Neural cell (in vitro differentiated cells): ENCODE measurements at regions not wholly inside any gene's neighbourhood (a gene's known extent, or its start where the extent isn't known, plus 50 kb on each side); places are given as distances from the start of the nearest gene placed in this dataset.

Experiments
- H2AFZ ChIP-seq: fragments of 200-600, 300-800 bp; sonication (generic), shearing (Covaris generic); 2 replicates; pipeline ENCODE4 v1.6.0; 2014; ENCODE audit warnings: low read depth, mild to moderate bottlenecking, antibody characterized with exemption, low read length, moderate library complexity
- H3F3A ChIP-seq: fragments of 200-600 bp; shearing (Covaris generic); 2 replicates; pipeline ENCODE4 v1.6.1; 2016; ENCODE audit warnings: mild to moderate bottlenecking, moderate library complexity, mixed read lengths, antibody characterized with exemption, low read length; ENCODE audit not compliant: insufficient read depth, poor library complexity, severe bottlenecking
- H3K27ac ChIP-seq: fragments of 200-600, 300-800 bp; sonication (generic), shearing (Covaris generic); 2 replicates; pipeline ENCODE4 v1.5.1; 2014; ENCODE audit warnings: mild to moderate bottlenecking, low read length, moderate library complexity
- H3K27me3 ChIP-seq: fragments of 300-800, 200-600 bp; sonication (generic), shearing (Covaris generic); 2 replicates; pipeline ENCODE4 v1.6.0; 2014; ENCODE audit warnings: mild to moderate bottlenecking, low read depth, low read length, moderate library complexity; ENCODE audit not compliant: insufficient read depth
- H3K36me3 ChIP-seq: fragments of 300-800, 200-600 bp; sonication (generic), shearing (Covaris generic); 2 replicates; pipeline ENCODE4 v1.5.1; 2014; ENCODE audit warnings: mild to moderate bottlenecking, antibody characterized with exemption, low read length, moderate library complexity; ENCODE audit not compliant: insufficient read depth
- H3K4me2 ChIP-seq: fragments of 300-800, 200-600 bp; sonication (generic), shearing (Covaris generic); 2 replicates; pipeline ENCODE4 v1.6.0; 2014; ENCODE audit warnings: mild to moderate bottlenecking, low read length
- H3K4me3 ChIP-seq: fragments of 300-800, 200-600 bp; sonication (generic), shearing (Covaris generic); 2 replicates; pipeline ENCODE4 v1.5.1; 2014; ENCODE audit warnings: mild to moderate bottlenecking, low read length, moderate library complexity
- H3K79me2 ChIP-seq: fragments of 200-600 bp; shearing (Covaris generic); replicated peaks from 2 replicates; pipeline ENCODE4 v1.6.0; 2014; ENCODE audit warnings: mild to moderate bottlenecking, low read length, moderate library complexity; ENCODE audit not compliant: insufficient read depth
- H3K9ac ChIP-seq: fragments of 300-800, 200-600 bp; sonication (generic), shearing (Covaris generic); 2 replicates; pipeline ENCODE4 v1.6.1; 2016; ENCODE audit warnings: mild to moderate bottlenecking, low read length, mixed read lengths
- H3K9me2 ChIP-seq: fragments of 200-600 bp; shearing (Covaris generic); 2 replicates; pipeline ENCODE4 v1.6.1; 2016; ENCODE audit warnings: mild to moderate bottlenecking, low read length, mixed read lengths; ENCODE audit not compliant: insufficient read depth
- H3K9me3 ChIP-seq: fragments of 200-600, 300-800 bp; sonication (generic), shearing (Covaris generic); 2 replicates; pipeline ENCODE4 v1.6.1; 2016; ENCODE audit warnings: mild to moderate bottlenecking, mixed run types, low read length, moderate library complexity, mixed read lengths
- H4K20me1 ChIP-seq: fragments of 200-600 bp; shearing (Covaris generic); 2 replicates; pipeline ENCODE4 v1.6.1; 2016; ENCODE audit warnings: mild to moderate bottlenecking, mixed run types; ENCODE audit not compliant: insufficient read depth
- EP300 ChIP-seq: fragments of 450-650 bp; conservative IDR thresholded peaks from 2 replicates; pipeline ENCODE4 v1.6.1; 2014; ENCODE audit warnings: antibody characterized with exemption, mild to moderate bottlenecking, moderate library complexity; ENCODE audit not compliant: poor library complexity, severe bottlenecking
- EZH2 ChIP-seq: fragments of 200-600, 300-800 bp; shearing (Covaris generic), sonication (generic); IDR thresholded peaks from 2 replicates; pipeline ENCODE4 v1.6.1; 2014; ENCODE audit warnings: antibody characterized with exemption, low read length, borderline replicate concordance, mild to moderate bottlenecking; ENCODE audit not compliant: insufficient read depth, poor library complexity, severe bottlenecking
- MXI1 ChIP-seq: fragments of 450-650 bp; conservative IDR thresholded peaks from 2 replicates; pipeline ENCODE4 v1.6.1; 2014; ENCODE audit warnings: antibody characterized with exemption, mild to moderate bottlenecking; ENCODE audit not compliant: poor library complexity, severe bottlenecking
- POLR2AphosphoS5 ChIP-seq: IDR thresholded peaks from 2 replicates; pipeline ENCODE4 v1.6.1; 2012
- RAD21 ChIP-seq: fragments of 450-650 bp; conservative IDR thresholded peaks from 2 replicates; pipeline ENCODE4 v1.6.1; 2014; ENCODE audit warnings: antibody characterized with exemption, mild to moderate bottlenecking, moderate library complexity
- SMC3 ChIP-seq: fragments of 450-650 bp; conservative IDR thresholded peaks from 2 replicates; pipeline ENCODE4 v1.6.1; 2014; ENCODE audit warnings: antibody characterized with exemption, mild to moderate bottlenecking, moderate library complexity; ENCODE audit not compliant: poor library complexity
- TAF1 ChIP-seq: IDR thresholded peaks from 2 replicates; pipeline ENCODE4 v1.6.1; 2012; ENCODE audit warnings: low read depth
- TF ChIP-seq, protein P1 (sequence below): fragments of 450-650 bp; IDR thresholded peaks from 2 replicates; pipeline ENCODE4 v1.5.1; 2014; ENCODE audit warnings: antibody characterized with exemption, mild to moderate bottlenecking, moderate library complexity; ENCODE audit not compliant: poor library complexity, severe bottlenecking
- TF ChIP-seq, protein P2 (sequence below): IDR thresholded peaks from 2 replicates; pipeline ENCODE4 v1.6.1; 2012; ENCODE audit warnings: borderline replicate concordance

DNA sequence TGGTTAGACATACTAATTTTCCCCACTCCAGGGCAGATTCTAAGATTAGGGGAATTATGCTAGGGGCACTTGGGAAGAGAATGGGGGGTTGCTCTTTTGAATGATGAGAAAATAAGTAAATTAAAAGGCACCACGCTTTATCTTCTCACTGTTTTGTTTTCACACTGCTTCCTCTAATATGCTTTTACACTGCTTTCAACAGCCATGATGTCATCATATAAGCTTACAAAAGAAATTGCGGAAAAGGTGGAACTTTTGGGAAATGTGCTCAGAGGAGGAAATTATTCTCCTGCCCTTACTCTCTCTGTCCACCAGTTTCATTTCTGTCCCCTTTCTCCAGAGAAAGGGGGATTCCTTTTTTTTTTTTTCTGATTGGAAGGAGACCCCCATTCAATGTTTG is 308.2 kb downstream of the TOX3 start:
- Histone ChIP-seq H3K27me3 (no peaks in the 10 kb centered on the region), H3K36me3 (no peaks in the 10 kb centered on the region)

DNA sequence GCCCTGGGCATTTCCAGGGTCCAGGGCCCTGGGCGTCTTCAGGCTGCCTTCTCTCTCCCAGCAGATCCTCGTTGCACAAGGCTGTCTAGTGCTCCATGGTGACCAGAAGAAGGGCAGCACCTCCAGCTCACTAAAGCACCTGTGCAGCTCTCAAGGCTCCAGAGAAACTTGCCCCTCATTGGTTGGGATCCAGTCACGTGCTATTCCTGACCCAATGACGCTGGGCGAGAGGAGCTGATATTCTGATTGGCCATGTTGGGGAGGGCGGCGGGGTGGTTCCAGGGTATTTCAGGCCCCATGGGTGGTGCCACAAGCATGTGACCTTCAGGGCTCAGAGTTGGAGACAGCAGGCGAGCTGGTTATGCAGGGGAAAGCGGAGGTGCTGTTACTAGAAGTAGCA is 309.1 kb downstream of the TOX3 start:
- no peak overlapping the region for H3K4me2 ChIP-seq
- no peaks in the 10 kb centered on the region for H3K36me3 ChIP-seq
- TF ChIP-seq POLR2AphosphoS5 (no peak), TAF1 (no peak), EP300 (no peak), EZH2 (no peak), SMC3 (no peak), MXI1 (no peak)
- TF ChIP-seq, protein P1, sequence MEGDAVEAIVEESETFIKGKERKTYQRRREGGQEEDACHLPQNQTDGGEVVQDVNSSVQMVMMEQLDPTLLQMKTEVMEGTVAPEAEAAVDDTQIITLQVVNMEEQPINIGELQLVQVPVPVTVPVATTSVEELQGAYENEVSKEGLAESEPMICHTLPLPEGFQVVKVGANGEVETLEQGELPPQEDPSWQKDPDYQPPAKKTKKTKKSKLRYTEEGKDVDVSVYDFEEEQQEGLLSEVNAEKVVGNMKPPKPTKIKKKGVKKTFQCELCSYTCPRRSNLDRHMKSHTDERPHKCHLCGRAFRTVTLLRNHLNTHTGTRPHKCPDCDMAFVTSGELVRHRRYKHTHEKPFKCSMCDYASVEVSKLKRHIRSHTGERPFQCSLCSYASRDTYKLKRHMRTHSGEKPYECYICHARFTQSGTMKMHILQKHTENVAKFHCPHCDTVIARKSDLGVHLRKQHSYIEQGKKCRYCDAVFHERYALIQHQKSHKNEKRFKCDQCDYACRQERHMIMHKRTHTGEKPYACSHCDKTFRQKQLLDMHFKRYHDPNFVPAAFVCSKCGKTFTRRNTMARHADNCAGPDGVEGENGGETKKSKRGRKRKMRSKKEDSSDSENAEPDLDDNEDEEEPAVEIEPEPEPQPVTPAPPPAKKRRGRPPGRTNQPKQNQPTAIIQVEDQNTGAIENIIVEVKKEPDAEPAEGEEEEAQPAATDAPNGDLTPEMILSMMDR, result no peak
- no peak overlapping the region for H3K9ac ChIP-seq
- H3K9me3 ChIP-seq, result no peaks in the 10 kb centered on the region
- no peaks in the 10 kb centered on the region for H3F3A ChIP-seq
- H3K4me3 ChIP-seq, result no peak overlapping the region
- H4K20me1 ChIP-seq, result no peaks in the 10 kb centered on the region
- no peaks in the 10 kb centered on the region for H3K9me2 ChIP-seq
- H3K27me3 ChIP-seq, result no peaks in the 10 kb centered on the region
- H3K79me2 ChIP-seq, result no peaks in the 10 kb centered on the region
- H2AFZ ChIP-seq, result no peak overlapping the region
- no peak overlapping the region for H3K27ac ChIP-seq

More for the DNA sequence above, 308.2 kb downstream of the TOX3 start:
- no peak overlapping the region for H3K4me3 ChIP-seq
- no peaks in the 10 kb centered on the region for H3K79me2 ChIP-seq
- no peak overlapping the region for H2AFZ ChIP-seq
- H3K27ac ChIP-seq, result no peak overlapping the region
- no peak overlapping the region for H3K9ac ChIP-seq
- no peaks in the 10 kb centered on the region for H3K9me3 ChIP-seq
- TF ChIP-seq SMC3 (no peak), RAD21 (no peak), MXI1 (no peak), POLR2AphosphoS5 (no peak), EP300 (no peak), TAF1 (no peak), EZH2 (no peak)
- TF ChIP-seq, protein P1, result no peak
- TF ChIP-seq, protein P2, sequence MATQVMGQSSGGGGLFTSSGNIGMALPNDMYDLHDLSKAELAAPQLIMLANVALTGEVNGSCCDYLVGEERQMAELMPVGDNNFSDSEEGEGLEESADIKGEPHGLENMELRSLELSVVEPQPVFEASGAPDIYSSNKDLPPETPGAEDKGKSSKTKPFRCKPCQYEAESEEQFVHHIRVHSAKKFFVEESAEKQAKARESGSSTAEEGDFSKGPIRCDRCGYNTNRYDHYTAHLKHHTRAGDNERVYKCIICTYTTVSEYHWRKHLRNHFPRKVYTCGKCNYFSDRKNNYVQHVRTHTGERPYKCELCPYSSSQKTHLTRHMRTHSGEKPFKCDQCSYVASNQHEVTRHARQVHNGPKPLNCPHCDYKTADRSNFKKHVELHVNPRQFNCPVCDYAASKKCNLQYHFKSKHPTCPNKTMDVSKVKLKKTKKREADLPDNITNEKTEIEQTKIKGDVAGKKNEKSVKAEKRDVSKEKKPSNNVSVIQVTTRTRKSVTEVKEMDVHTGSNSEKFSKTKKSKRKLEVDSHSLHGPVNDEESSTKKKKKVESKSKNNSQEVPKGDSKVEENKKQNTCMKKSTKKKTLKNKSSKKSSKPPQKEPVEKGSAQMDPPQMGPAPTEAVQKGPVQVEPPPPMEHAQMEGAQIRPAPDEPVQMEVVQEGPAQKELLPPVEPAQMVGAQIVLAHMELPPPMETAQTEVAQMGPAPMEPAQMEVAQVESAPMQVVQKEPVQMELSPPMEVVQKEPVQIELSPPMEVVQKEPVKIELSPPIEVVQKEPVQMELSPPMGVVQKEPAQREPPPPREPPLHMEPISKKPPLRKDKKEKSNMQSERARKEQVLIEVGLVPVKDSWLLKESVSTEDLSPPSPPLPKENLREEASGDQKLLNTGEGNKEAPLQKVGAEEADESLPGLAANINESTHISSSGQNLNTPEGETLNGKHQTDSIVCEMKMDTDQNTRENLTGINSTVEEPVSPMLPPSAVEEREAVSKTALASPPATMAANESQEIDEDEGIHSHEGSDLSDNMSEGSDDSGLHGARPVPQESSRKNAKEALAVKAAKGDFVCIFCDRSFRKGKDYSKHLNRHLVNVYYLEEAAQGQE, result no peak
- no peaks in the 10 kb centered on the region for H4K20me1 ChIP-seq
- no peak overlapping the region for H3K4me2 ChIP-seq
- H3F3A ChIP-seq, result no peaks in the 10 kb centered on the region
- no peaks in the 10 kb centered on the region for H3K9me2 ChIP-seq
